CD14-positive monocyte (primary cell): ENCODE measurements at regions not wholly inside any gene's neighbourhood (a gene's known extent, or its start where the extent isn't known, plus 50 kb on each side); places are given as distances from the start of the nearest gene placed in this dataset.

Source experiments
- DNase-seq, 3 donors: peaks; one replicate each; pipeline ENCODE4 v3.0.0-alpha.2; 2011 to 2022
- H2AFZ ChIP-seq: 2 replicates; pipeline ENCODE4 v1.6.0; 2012; ENCODE audit warnings: mild to moderate bottlenecking, low read depth, low read length, inconsistent platforms; ENCODE audit not compliant: insufficient read depth, poor library complexity, severe bottlenecking
- H3K27ac ChIP-seq, 2 donors: 1 replicate in 1 of 2; 2 replicates in 1 of 2; pipeline ENCODE4 v1.5.1; 2012 to 2013; ENCODE audit warnings: low read length in 2 of 2, control low read depth in 1 of 2, inconsistent platforms in 1 of 2, low read depth in 1 of 2, mild to moderate bottlenecking in 1 of 2
- H3K27me3 ChIP-seq, 2 donors: one replicate each; pipeline versions ENCODE4 v1.6.0 to v1.6.1; 2011 to 2013; ENCODE audit warnings: low read length in 2 of 2; ENCODE audit not compliant: control insufficient read depth in 2 of 2, insufficient read depth in 2 of 2
- H3K36me3 ChIP-seq, 2 donors: replicated peaks in 1 of 2; 1 replicate in 1 of 2; 2 replicates in 1 of 2; pipeline versions ENCODE4 v1.5.1 to v1.6.1; 2012 to 2013; ENCODE audit warnings: low read length in 2 of 2, control low read depth in 1 of 2, inconsistent platforms in 1 of 2, mild to moderate bottlenecking in 1 of 2; ENCODE audit not compliant: insufficient read depth in 2 of 2, control insufficient read depth in 1 of 2
- H3K4me1 ChIP-seq, 2 donors: 1 replicate in 1 of 2; 2 replicates in 1 of 2; pipeline versions ENCODE4 v1.5.1 to v1.6.1; 2012 to 2013; ENCODE audit warnings: low read length in 2 of 2, control low read depth in 1 of 2, inconsistent platforms in 1 of 2, mild to moderate bottlenecking in 1 of 2, moderate library complexity in 1 of 2; ENCODE audit not compliant: insufficient read depth in 2 of 2, control insufficient read depth in 1 of 2
- H3K4me2 ChIP-seq: replicated peaks from 2 replicates; pipeline ENCODE3; 2012; ENCODE audit warnings: low read length, moderate library complexity, mild to moderate bottlenecking; ENCODE audit not compliant: poor library complexity, severe bottlenecking; ENCODE audit errors: extremely low read depth
- H3K4me3 ChIP-seq, 3 experiments: fragments of 200-600 bp in 1 of 3; sonication (generic) in 1 of 3; replicated peaks in 1 of 3; 1 replicate in 2 of 3; 2 replicates in 1 of 3; pipeline ENCODE4 v1.5.1; 2011 to 2013; ENCODE audit warnings: low read length in 3 of 3, mild to moderate bottlenecking in 3 of 3, control low read depth in 2 of 3, low read depth in 2 of 3, inconsistent platforms in 1 of 3, moderate library complexity in 1 of 3
- H3K79me2 ChIP-seq: 2 replicates; pipeline ENCODE4 v1.6.0; 2012; ENCODE audit warnings: mild to moderate bottlenecking, control low read depth, inconsistent platforms, low read length, moderate library complexity; ENCODE audit not compliant: insufficient read depth
- H3K9ac ChIP-seq: 2 replicates; pipeline ENCODE4 v1.6.0; 2017; ENCODE audit warnings: low read length, mild to moderate bottlenecking; ENCODE audit not compliant: insufficient read depth, poor library complexity, severe bottlenecking
- H3K9me3 ChIP-seq, 2 donors: replicated peaks in 1 of 2; 1 replicate in 1 of 2; 2 replicates in 1 of 2; pipeline versions ENCODE4 v1.5.1 to v1.6.1; 2012 to 2013; ENCODE audit warnings: low read length in 2 of 2, control low read depth in 1 of 2; ENCODE audit not compliant: control insufficient read depth in 1 of 2, insufficient read depth in 1 of 2
- H4K20me1 ChIP-seq: 2 replicates; pipeline ENCODE4 v1.6.0; 2012; ENCODE audit warnings: mild to moderate bottlenecking, low read length, control low read depth, moderate library complexity; ENCODE audit not compliant: insufficient read depth
- H3K27ac Mint-ChIP-seq, 7 donors: one replicate each; pipeline ENCODE4 v1.8.0; 2020; ENCODE audit warnings: mild to moderate bottlenecking in 7 of 7, mixed read lengths in 7 of 7, moderate library complexity in 6 of 7, inconsistent platforms in 2 of 7
- H3K27me3 Mint-ChIP-seq, 3 donors: one replicate each; pipeline ENCODE4 v1.8.0; 2021 to 2022; ENCODE audit warnings: low read depth in 3 of 3, mild to moderate bottlenecking in 3 of 3, mixed read lengths in 3 of 3, moderate library complexity in 3 of 3, inconsistent platforms in 1 of 3
- H3K36me3 Mint-ChIP-seq, 2 donors: one replicate each; pipeline ENCODE4 v1.8.0; 2020; ENCODE audit warnings: mixed read lengths in 2 of 2, inconsistent platforms in 1 of 2, mild to moderate bottlenecking in 1 of 2
- H3K4me1 Mint-ChIP-seq: one replicate; pipeline ENCODE4 v1.8.0; 2020; ENCODE audit warnings: mild to moderate bottlenecking, mixed read lengths
- H3K4me3 Mint-ChIP-seq, 2 donors: one replicate each; pipeline ENCODE4 v1.8.0; 2020; ENCODE audit warnings: mild to moderate bottlenecking in 2 of 2, mixed read lengths in 2 of 2, moderate library complexity in 1 of 2
- H3K9me3 Mint-ChIP-seq, 7 donors: one replicate each; pipeline ENCODE4 v1.8.0; 2020 to 2022; ENCODE audit warnings: mixed read lengths in 7 of 7, mild to moderate bottlenecking in 6 of 7, moderate library complexity in 6 of 7, inconsistent platforms in 2 of 7
- WGBS: methylation state at CpG from one replicate; pipeline ENCODE4 v1.1.5; 2013; ENCODE audit warnings: missing lambda C conversion rate; ENCODE audit not compliant: insufficient coverage; 5-methylcytosine and 5-hydroxymethylcytosine counted together
- intact Hi-C, 2 donors: fragments of 100-400 bp; cut with micrococcal nuclease; formaldehyde crosslinking; loops; one replicate each; pipeline versions ENCODE4 v1.15.0 to v1.15.1; 2023
- TF ChIP-seq, protein P1 (sequence below): fragments of 200-600 bp; IDR thresholded peaks from one replicate; pipeline ENCODE4 v1.8.0; 2022; ENCODE audit warnings: antibody characterized with exemption, mild to moderate bottlenecking

DNA sequence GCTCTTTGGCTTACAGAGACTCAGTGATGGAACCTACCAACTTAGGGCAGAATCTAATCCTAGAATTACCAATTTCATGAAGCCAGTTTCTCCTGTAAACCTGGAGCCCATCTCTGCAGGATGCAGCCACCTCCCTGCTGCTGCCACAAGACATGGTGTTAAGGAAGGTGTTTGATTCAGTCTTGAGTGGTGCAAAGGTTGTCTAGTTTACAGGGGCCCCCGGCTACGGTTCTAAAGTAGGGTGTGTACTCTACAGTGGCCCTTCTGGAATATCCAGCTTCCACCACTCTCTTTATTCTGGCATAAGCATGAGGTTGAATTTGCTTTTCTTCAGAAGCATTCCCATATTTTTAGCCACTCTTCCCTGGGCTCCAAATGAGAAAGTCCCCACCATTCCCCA, 154.1 kb upstream of the GRIP1 start:
- H3K27ac Mint-ChIP-seq: no peak overlapping the region
- Histone ChIP-seq H3K36me3 (no peaks in the 10 kb centered on the region), H3K4me2 (no peak overlapping the region), H3K9ac (no peak overlapping the region), H3K4me3 (no peak overlapping the region), H2AFZ (no peak overlapping the region), H3K4me1 (no peaks in the 10 kb centered on the region), H4K20me1 (no peaks in the 10 kb centered on the region), H3K79me2 (no peaks in the 10 kb centered on the region), H3K27me3 (no peaks in the 10 kb centered on the region), H3K9me3 (no peaks in the 10 kb centered on the region), H3K27ac (no peak overlapping the region)
- no peaks in the 10 kb centered on the region for H3K4me1 Mint-ChIP-seq
- TF ChIP-seq, protein P1, sequence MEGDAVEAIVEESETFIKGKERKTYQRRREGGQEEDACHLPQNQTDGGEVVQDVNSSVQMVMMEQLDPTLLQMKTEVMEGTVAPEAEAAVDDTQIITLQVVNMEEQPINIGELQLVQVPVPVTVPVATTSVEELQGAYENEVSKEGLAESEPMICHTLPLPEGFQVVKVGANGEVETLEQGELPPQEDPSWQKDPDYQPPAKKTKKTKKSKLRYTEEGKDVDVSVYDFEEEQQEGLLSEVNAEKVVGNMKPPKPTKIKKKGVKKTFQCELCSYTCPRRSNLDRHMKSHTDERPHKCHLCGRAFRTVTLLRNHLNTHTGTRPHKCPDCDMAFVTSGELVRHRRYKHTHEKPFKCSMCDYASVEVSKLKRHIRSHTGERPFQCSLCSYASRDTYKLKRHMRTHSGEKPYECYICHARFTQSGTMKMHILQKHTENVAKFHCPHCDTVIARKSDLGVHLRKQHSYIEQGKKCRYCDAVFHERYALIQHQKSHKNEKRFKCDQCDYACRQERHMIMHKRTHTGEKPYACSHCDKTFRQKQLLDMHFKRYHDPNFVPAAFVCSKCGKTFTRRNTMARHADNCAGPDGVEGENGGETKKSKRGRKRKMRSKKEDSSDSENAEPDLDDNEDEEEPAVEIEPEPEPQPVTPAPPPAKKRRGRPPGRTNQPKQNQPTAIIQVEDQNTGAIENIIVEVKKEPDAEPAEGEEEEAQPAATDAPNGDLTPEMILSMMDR: no peak
- no peaks in the 10 kb centered on the region for H3K9me3 Mint-ChIP-seq
- no peak overlapping the region for H3K4me3 Mint-ChIP-seq
- intact Hi-C loops: no loop called here
- no peaks in the 10 kb centered on the region for H3K36me3 Mint-ChIP-seq
- peaks cover 0 to 2% (median 2%) of the 10 kb centered on the region in 3 donors for H3K27me3 Mint-ChIP-seq
- DNase-seq: no peak
- no CpG with 5 or more reads among the region's 2 CpGs for WGBS

DNA sequence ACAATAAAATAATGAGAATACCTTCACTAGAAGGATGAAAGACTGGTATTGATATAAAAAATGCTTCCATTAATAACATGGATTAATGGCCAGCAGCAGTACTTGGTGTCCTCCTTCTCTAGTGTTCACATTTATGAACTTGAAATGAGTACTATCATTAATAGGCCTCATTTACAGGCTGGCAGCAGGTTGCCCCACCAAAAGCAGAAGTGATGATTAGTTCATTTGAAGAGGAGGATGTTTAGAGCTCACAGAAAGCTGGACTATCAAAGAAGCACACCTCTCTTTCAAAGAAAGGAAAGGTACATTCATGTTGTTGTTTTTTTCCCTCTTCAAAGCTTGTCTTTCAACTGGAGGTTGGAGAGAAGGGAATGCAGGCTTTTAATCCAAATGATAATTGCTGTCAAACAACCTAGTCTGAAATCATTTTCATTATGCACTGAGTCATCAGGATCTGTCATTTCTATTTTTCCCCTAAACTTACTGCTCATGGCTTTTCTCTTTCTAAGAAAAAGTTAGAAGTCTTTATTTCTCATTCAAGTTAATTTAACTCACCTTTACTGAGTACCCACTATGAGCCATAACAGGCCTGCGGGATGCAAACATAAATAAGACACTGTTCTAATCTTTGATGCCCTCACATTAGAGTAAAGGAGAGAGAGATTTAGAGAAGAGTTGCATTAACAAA, 157.9 kb upstream of the GRIP1 start:
- Mint-ChIP-seq H3K27me3 (peaks cover 0 to 3% (median 2%) of the 10 kb centered on the region in 3 donors), H3K4me3 (no peak overlapping the region), H3K36me3 (no peaks in the 10 kb centered on the region), H3K27ac (no peak overlapping the region), H3K9me3 (no peaks in the 10 kb centered on the region), H3K4me1 (no peaks in the 10 kb centered on the region)
- Histone ChIP-seq H3K79me2 (no peaks in the 10 kb centered on the region), H3K4me3 (no peak overlapping the region), H3K9ac (no peak overlapping the region), H2AFZ (no peak overlapping the region), H3K27me3 (no peaks in the 10 kb centered on the region), H3K4me2 (no peak overlapping the region), H4K20me1 (no peaks in the 10 kb centered on the region), H3K27ac (no peak overlapping the region), H3K36me3 (no peaks in the 10 kb centered on the region), H3K9me3 (no peaks in the 10 kb centered on the region), H3K4me1 (no peaks in the 10 kb centered on the region)
- WGBS: no CpG with 5 or more reads among the region's 1 CpG
- intact Hi-C loops: no loop called here
- DNase-seq: no peak
- TF ChIP-seq, protein P1: no peak
